CD4-positive, CD25-positive, alpha-beta regulatory T cell (primary cell): ENCODE measurements at regions not wholly inside any gene's neighbourhood (a gene's known extent, or its start where the extent isn't known, plus 50 kb on each side); places are given as distances from the start of the nearest gene placed in this dataset.

Experiments
- ATAC-seq, 2 donors: fragments of 150-1000 bp; cut with Tn5 transposase; one replicate each; pipeline ENCODE4 v1.10.0; 2021; ENCODE audit warnings: low read depth in 2 of 2, moderate number of reproducible peaks in 2 of 2, moderate library complexity in 1 of 2
- DNase-seq, 3 donors: peaks; one replicate each; pipeline versions ENCODE4 v3.0.0 to v3.0.0-alpha.2; 2012 to 2022; ENCODE audit warnings: mixed read lengths in 1 of 3
- H3K27ac ChIP-seq: one replicate; pipeline ENCODE4 v1.7.0; 2013; ENCODE audit warnings: mild to moderate bottlenecking, low read length; ENCODE audit not compliant: insufficient read depth, poor library complexity, severe bottlenecking
- H3K27me3 ChIP-seq: one replicate; pipeline ENCODE4 v1.7.0; 2013; ENCODE audit warnings: low read length; ENCODE audit not compliant: control insufficient read depth, insufficient read depth
- H3K36me3 ChIP-seq: one replicate; pipeline ENCODE4 v1.7.0; 2013; ENCODE audit warnings: mild to moderate bottlenecking, low read length, moderate library complexity; ENCODE audit not compliant: control insufficient read depth, insufficient read depth
- H3K4me1 ChIP-seq: 2 replicates; pipeline ENCODE4 v1.7.0; 2013; ENCODE audit warnings: mild to moderate bottlenecking, low read length; ENCODE audit not compliant: insufficient read depth, control insufficient read depth, poor library complexity, severe bottlenecking
- H3K4me3 ChIP-seq: one replicate; pipeline ENCODE4 v1.7.0; 2013; ENCODE audit warnings: low read depth, mild to moderate bottlenecking, low read length, moderate library complexity
- H3K9me3 ChIP-seq, 2 experiments: 1 replicate in 1 of 2; 2 replicates in 1 of 2; pipeline ENCODE4 v1.7.0; 2013; ENCODE audit warnings: low read length in 2 of 2, mild to moderate bottlenecking in 1 of 2, moderate library complexity in 1 of 2; ENCODE audit not compliant: control insufficient read depth in 2 of 2
- H3K27ac Mint-ChIP-seq, 3 donors: one replicate each; pipeline ENCODE4 v1.8.0; 2020 to 2022; ENCODE audit warnings: mild to moderate bottlenecking in 3 of 3, mixed read lengths in 3 of 3, moderate library complexity in 2 of 3
- H3K27me3 Mint-ChIP-seq: one replicate; pipeline ENCODE4 v1.8.0; 2022; ENCODE audit warnings: mild to moderate bottlenecking, mixed read lengths
- H3K36me3 Mint-ChIP-seq: one replicate; pipeline ENCODE4 v1.8.0; 2020; ENCODE audit warnings: mixed read lengths
- H3K4me1 Mint-ChIP-seq, 4 donors: one replicate each; pipeline ENCODE4 v1.8.0; 2020 to 2022; ENCODE audit warnings: mixed read lengths in 4 of 4, mild to moderate bottlenecking in 1 of 4
- H3K4me3 Mint-ChIP-seq, 4 donors: one replicate each; pipeline ENCODE4 v1.8.0; 2020 to 2022; ENCODE audit warnings: mild to moderate bottlenecking in 4 of 4, mixed read lengths in 4 of 4, moderate library complexity in 3 of 4
- H3K9me3 Mint-ChIP-seq, 7 donors: one replicate each; pipeline ENCODE4 v1.8.0; 2020 to 2022; ENCODE audit warnings: mixed read lengths in 7 of 7, mild to moderate bottlenecking in 3 of 7, moderate library complexity in 2 of 7

DNA sequence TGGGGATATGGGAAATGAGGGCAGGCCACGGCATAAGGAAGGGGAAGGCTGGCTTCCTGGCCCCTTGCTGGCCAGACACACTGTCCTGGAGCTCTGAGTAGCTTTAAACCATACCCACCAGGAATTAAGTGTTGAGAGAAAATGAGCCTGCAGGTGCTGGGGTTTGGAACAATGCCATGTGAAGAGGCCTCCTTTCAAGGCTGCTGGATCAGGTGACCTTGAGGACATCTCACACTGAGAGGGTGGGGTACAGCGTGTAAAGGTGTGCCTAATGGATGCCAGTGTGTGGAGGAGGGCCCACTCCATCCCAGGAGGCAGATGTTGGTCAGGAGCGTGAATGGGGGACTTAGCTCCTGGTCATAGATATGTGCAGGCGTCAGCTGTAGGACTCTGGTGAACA is 74.8 kb upstream of the MLN start:
- H3K9me3 Mint-ChIP-seq: no peaks in the 10 kb centered on the region
- H3K4me3 ChIP-seq: no peak overlapping the region
- no peaks in the 10 kb centered on the region for H3K9me3 ChIP-seq
- peaks cover 24% of the 10 kb centered on the region for H3K27me3 Mint-ChIP-seq
- H3K27me3 ChIP-seq: no peaks in the 10 kb centered on the region
- ATAC-seq (no peak), DNase-seq (no peak)
- no peak overlapping the region for H3K4me3 Mint-ChIP-seq
- H3K27ac ChIP-seq: no peak overlapping the region
- no peaks in the 10 kb centered on the region for H3K4me1 ChIP-seq
- H3K4me1 Mint-ChIP-seq: peaks cover 0 to 10% (median 2%) of the 10 kb centered on the region in 4 donors
- no peaks in the 10 kb centered on the region for H3K36me3 ChIP-seq
- no peak overlapping the region for H3K27ac Mint-ChIP-seq
- no peaks in the 10 kb centered on the region for H3K36me3 Mint-ChIP-seq

DNA sequence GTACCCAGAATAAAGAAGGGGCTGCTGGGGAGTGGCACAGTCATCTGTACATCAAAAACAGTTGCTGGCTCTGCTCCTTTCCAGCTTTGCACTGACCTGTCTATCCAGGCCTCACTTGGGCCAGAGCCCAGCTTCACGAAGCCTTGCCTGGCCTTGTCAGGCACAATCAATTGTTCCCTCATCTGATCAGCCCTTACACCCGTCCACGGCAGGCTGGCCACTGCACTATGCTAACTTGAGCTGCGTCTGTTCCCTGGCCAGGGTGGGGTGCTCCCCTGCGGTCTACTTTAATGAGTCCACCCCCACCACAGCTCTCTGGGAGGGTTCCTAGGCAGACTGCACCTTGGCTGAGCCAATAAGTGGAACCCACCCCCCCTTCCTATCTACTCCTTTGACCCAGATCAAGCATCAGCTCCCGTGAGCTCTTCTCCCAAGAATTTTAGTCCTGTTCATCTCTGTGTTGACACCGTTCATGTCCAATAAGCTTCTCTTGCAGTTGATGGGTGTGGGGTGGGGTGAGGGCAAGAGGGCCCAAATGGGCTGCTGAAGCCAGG is 74.3 kb upstream of the MLN start:
- peaks cover 0 to 7% (median 2%) of the 10 kb centered on the region in 4 donors for H3K4me1 Mint-ChIP-seq
- Histone ChIP-seq H3K36me3 (no peaks in the 10 kb centered on the region), H3K9me3 (no peaks in the 10 kb centered on the region), H3K4me3 (no peak overlapping the region), H3K27ac (no peak overlapping the region), H3K27me3 (no peaks in the 10 kb centered on the region), H3K4me1 (no peaks in the 10 kb centered on the region)
- H3K4me3 Mint-ChIP-seq: no peak overlapping the region
- ATAC-seq: no peak
- no peaks in the 10 kb centered on the region for H3K9me3 Mint-ChIP-seq
- H3K27me3 Mint-ChIP-seq: peaks cover 24% of the 10 kb centered on the region
- no peak overlapping the region for H3K27ac Mint-ChIP-seq
- H3K36me3 Mint-ChIP-seq: no peaks in the 10 kb centered on the region
- no peak for DNase-seq

DNA sequence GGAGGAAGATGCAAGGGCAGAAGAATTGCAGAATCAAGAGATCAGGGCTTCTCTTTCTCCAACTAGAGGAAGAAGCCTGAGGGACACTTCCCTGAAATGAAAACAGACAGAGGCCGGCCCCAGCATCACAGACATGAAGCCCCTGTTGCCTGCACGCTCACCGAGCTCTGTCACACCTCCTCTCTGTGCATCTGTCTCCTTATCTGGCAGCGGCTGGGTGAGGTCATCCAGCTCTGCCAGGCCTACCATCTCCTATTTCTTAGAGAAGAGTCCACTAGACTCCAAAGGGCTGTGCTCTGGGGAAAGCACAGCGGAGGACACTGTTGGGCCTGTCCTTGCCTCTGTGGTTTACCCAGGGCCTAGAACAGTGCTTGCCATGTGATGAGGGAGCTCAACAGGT is 71.9 kb upstream of the MLN start:
- DNase-seq (no peak), ATAC-seq (no peak)
- no peak overlapping the region for H3K27ac ChIP-seq
- H3K9me3 ChIP-seq: no peaks in the 10 kb centered on the region
- Mint-ChIP-seq H3K27me3 (peaks cover 21% of the 10 kb centered on the region), H3K4me1 (peaks cover 0 to 4% (median 2%) of the 10 kb centered on the region in 4 donors), H3K4me3 (no peak overlapping the region), H3K9me3 (no peaks in the 10 kb centered on the region), H3K36me3 (no peaks in the 10 kb centered on the region), H3K27ac (no peak overlapping the region)
- no peaks in the 10 kb centered on the region for H3K36me3 ChIP-seq
- no peaks in the 10 kb centered on the region for H3K4me1 ChIP-seq
- H3K27me3 ChIP-seq: no peaks in the 10 kb centered on the region
- no peak overlapping the region for H3K4me3 ChIP-seq

DNA sequence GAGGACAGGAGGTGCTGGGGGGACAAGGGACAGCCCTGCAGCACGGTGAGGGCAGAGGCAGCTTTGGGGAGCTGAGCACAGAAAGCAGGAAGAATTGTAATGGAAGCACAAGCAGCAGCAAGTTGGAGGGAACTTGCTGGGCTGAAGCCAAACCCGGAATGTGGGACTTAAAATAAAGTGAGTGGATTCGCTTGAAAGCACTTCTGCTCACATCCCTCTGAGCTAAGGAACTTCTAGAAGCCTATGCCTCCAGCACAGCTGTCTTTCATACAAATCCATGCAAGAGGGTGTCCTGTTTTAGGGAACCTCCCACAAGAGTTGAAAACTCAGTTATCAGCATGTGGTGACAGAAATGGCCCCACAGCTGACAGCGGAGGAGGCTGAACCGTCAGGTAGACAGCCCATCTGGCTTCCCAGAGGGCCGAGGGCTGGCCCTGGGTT is 71.4 kb upstream of the MLN start:
- no peak for ATAC-seq
- no peaks in the 10 kb centered on the region for H3K9me3 Mint-ChIP-seq
- DNase-seq: no peak
- Histone ChIP-seq H3K4me3 (no peak overlapping the region), H3K4me1 (no peaks in the 10 kb centered on the region), H3K27me3 (no peaks in the 10 kb centered on the region), H3K9me3 (no peaks in the 10 kb centered on the region), H3K27ac (no peak overlapping the region), H3K36me3 (no peaks in the 10 kb centered on the region)
- H3K4me1 Mint-ChIP-seq: peaks cover 0 to 4% (median 2%) of the 10 kb centered on the region in 4 donors
- no peaks in the 10 kb centered on the region for H3K36me3 Mint-ChIP-seq
- H3K4me3 Mint-ChIP-seq: no peak overlapping the region
- H3K27ac Mint-ChIP-seq: peak overlapping the region in 1 of 3 donors; percentile 31
- H3K27me3 Mint-ChIP-seq: peaks cover 21% of the 10 kb centered on the region

DNA sequence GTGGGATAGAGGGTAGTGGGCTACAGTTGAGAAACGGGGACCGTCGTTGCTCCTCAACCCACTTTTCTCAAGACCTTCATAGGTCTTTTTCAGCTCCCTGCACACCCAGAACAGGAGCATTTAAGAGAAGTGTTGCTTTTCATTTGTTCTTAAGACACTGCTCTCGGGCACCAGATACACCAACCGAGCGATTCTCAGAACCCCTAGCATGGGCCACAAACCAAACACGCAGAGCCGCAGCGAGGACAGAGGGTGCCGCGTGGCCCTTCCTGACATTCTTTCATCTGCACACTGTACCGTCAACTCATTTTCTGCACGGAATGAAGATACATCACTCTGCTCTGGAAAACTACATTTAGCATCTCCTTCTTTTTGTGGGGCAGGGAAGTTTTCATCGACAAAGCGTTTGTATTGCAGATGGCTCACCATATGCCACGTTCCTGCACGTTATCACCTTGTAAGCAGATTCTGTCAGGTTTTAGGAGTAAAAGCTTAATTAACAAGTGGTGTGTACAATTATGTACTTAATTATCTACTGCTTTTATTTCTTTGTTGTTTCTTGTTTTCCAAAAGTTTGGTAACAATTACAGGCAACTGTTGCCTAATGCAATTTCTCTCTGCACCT is 70.4 kb upstream of the MLN start:
- peaks cover 16% of the 10 kb centered on the region for H3K27me3 Mint-ChIP-seq
- H3K4me3 ChIP-seq: no peak overlapping the region

DNA sequence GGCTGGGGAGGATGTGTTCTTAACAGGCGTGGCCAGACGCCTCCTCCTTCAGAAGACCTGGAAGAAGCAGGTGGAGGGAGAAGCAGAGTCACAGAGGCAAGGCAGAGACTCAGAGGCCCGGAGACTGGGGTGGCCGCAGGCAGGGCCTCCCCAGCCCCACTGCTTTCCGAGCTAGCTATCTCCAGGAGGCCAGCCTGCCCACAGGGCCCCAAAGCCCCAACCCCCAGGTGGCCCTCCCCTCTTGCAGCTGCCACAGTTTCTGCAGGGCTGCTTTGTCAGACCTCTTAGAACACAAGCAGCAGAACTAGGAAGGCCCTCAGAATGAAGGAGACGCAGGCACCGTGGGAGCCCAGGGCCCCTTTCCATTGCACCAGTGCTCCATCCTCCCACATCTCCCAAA is 69.0 kb upstream of the MLN start:
- no peak overlapping the region for H3K27ac Mint-ChIP-seq
- Histone ChIP-seq H3K4me1 (no peaks in the 10 kb centered on the region), H3K4me3 (no peak overlapping the region), H3K27ac (no peak overlapping the region), H3K27me3 (no peaks in the 10 kb centered on the region), H3K36me3 (no peaks in the 10 kb centered on the region), H3K9me3 (no peaks in the 10 kb centered on the region)
- H3K4me1 Mint-ChIP-seq: peaks cover 2 to 11% (median 6%) of the 10 kb centered on the region in 4 donors
- H3K9me3 Mint-ChIP-seq: no peaks in the 10 kb centered on the region
- no peak overlapping the region for H3K4me3 Mint-ChIP-seq
- peaks cover 16% of the 10 kb centered on the region for H3K27me3 Mint-ChIP-seq
- DNase-seq: no peak
- ATAC-seq: no peak
- no peaks in the 10 kb centered on the region for H3K36me3 Mint-ChIP-seq

More for the DNA sequence above, 70.4 kb upstream of the MLN start:
- Histone ChIP-seq H3K4me1 (no peaks in the 10 kb centered on the region), H3K27ac (no peak overlapping the region), H3K27me3 (no peaks in the 10 kb centered on the region), H3K36me3 (no peaks in the 10 kb centered on the region), H3K9me3 (no peaks in the 10 kb centered on the region)
- Mint-ChIP-seq H3K36me3 (no peaks in the 10 kb centered on the region), H3K9me3 (no peaks in the 10 kb centered on the region), H3K4me3 (no peak overlapping the region), H3K27ac (no peak overlapping the region), H3K4me1 (peaks cover 0 to 9% (median 4%) of the 10 kb centered on the region in 4 donors)
- ATAC-seq (no peak), DNase-seq (no peak)

DNA sequence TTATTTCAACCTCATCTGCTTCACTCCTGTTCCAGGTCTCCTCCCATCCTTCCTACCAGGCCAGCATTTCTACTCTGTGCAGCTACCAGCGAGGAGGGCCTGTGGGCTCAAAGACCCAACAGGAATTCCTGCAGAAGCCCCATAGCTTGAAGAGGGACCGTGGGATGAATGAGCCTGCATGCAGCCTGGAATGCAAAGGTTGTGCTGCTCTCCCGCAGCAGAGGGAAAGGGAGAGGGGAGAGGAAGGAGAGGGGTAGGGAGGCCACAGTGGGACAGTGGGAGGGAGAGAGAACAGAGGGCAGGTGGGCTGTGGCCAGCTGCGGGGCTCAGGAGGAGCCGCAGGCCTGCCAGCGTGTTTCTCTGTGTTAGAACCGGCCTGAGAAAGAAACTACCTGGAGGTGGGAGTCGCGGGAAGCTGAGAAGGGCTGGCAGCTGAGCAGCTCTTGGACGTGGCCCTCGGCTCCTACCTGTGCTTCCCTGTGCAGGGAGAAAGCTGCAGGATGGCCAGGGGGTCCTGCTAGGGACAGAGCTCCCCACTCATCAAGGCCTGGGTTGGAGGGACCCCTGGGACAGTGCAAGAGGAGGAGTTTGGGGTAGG is 66.1 kb upstream of the MLN start:
- ATAC-seq: no peak
- H3K27me3 ChIP-seq: no peaks in the 10 kb centered on the region
- H3K27ac ChIP-seq: no peak overlapping the region
- H3K9me3 ChIP-seq: no peaks in the 10 kb centered on the region
- no peak for DNase-seq
- no peaks in the 10 kb centered on the region for H3K4me1 ChIP-seq
- Mint-ChIP-seq H3K4me3 (no peak overlapping the region), H3K27ac (no peak overlapping the region), H3K9me3 (peaks cover 0 to 7% (median 0%) of the 10 kb centered on the region in 7 donors), H3K4me1 (peaks cover 2 to 12% (median 6%) of the 10 kb centered on the region in 4 donors), H3K27me3 (peaks cover 16% of the 10 kb centered on the region), H3K36me3 (no peaks in the 10 kb centered on the region)
- H3K36me3 ChIP-seq: no peaks in the 10 kb centered on the region
- no peak overlapping the region for H3K4me3 ChIP-seq

DNA sequence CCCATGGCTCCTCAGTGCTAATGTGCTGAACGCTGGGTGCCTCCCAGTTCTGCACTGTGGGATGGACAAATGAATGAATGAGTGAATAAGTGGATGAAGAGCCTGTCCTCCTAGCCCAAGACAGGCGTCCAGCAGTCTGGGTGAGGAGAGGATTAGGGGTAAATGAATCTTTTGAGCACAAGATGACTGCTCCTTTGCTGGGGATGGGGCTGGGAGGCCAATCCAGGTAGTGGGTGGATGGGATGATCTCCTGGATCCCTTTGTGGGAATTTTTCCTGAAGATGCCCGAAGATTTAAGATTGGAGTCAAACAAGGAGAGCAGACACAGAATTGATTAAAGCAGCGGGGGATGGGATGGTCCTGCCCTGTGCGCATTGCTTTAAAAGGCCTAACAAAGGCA is 65.3 kb upstream of the MLN start:
- peak overlapping the region in 1 of 3 donors; percentile 75 for H3K27ac Mint-ChIP-seq
- no peak for DNase-seq
- Histone ChIP-seq H3K9me3 (no peaks in the 10 kb centered on the region), H3K27ac (no peak overlapping the region), H3K4me3 (no peak overlapping the region), H3K4me1 (no peaks in the 10 kb centered on the region), H3K36me3 (no peaks in the 10 kb centered on the region), H3K27me3 (no peaks in the 10 kb centered on the region)
- peaks cover 10% of the 10 kb centered on the region for H3K27me3 Mint-ChIP-seq
- no peak overlapping the region for H3K4me3 Mint-ChIP-seq
- H3K36me3 Mint-ChIP-seq: no peaks in the 10 kb centered on the region
- peaks cover 0 to 7% (median 0%) of the 10 kb centered on the region in 7 donors for H3K9me3 Mint-ChIP-seq
- ATAC-seq: no peak
- peaks cover 3 to 14% (median 7%) of the 10 kb centered on the region in 4 donors for H3K4me1 Mint-ChIP-seq
